RWPE1 (cell line): ENCODE measurements at regions not wholly inside any gene's neighbourhood (a gene's known extent, or its start where the extent isn't known, plus 50 kb on each side); places are given as distances from the start of the nearest gene placed in this dataset.

Experiments
- CTCF ChIA-PET: fragments of 350-600 bp; sonication (Branson Sonifier 250); formaldehyde crosslinking; extraction: SDS; loops from one replicate; lab custom pipeline; 2021; lab: Yijun Ruan, JAX
- POLR2A ChIA-PET: fragments of 400-600 bp; formaldehyde crosslinking; extraction: SDS; loops from one replicate; lab custom pipeline; 2020; ENCODE audit warnings: antibody characterized with exemption; ENCODE audit not compliant: low non-redundant PET; lab: Yijun Ruan, JAX
- DNase-seq: peaks from one replicate; pipeline ENCODE4 v3.0.0; 2012; ENCODE audit warnings: low spot score
- H3K27ac ChIP-seq: fragments of 450-650 bp; 2 replicates; pipeline ENCODE4 v1.5.1; 2017
- TF ChIP-seq, protein P1 (sequence below): fragments of 450-650 bp; conservative IDR thresholded peaks from 2 replicates; pipeline ENCODE4 v1.5.1; 2017; ENCODE audit warnings: low read depth, mild to moderate bottlenecking

DNA sequence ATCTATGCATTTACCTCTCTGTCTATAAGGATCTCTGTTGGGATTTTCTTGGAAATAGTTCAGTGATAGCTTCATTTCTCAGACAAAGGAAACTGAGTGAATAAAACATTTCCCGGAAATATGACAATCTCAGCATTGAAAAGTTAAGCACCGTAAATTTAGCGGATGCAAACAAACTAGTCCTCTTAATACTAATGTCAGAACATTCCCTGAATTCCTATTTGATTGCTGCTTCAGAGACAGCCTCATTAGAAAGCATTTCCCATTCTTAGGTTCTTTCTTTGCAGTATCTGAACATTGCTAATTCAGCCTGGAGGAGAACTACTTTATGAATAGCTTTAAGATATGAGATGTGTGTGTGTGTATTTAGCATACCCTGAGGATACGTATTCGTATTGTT lies 101.3 kb downstream of the NR2F2 start:
- CTCF ChIA-PET, result interaction anchor here (0.6 kb wide), 1 partner anchor 27 kb away, joined by 3 read pairs; no protein-coding TSS in a partner anchor
- TF ChIP-seq, protein P1, sequence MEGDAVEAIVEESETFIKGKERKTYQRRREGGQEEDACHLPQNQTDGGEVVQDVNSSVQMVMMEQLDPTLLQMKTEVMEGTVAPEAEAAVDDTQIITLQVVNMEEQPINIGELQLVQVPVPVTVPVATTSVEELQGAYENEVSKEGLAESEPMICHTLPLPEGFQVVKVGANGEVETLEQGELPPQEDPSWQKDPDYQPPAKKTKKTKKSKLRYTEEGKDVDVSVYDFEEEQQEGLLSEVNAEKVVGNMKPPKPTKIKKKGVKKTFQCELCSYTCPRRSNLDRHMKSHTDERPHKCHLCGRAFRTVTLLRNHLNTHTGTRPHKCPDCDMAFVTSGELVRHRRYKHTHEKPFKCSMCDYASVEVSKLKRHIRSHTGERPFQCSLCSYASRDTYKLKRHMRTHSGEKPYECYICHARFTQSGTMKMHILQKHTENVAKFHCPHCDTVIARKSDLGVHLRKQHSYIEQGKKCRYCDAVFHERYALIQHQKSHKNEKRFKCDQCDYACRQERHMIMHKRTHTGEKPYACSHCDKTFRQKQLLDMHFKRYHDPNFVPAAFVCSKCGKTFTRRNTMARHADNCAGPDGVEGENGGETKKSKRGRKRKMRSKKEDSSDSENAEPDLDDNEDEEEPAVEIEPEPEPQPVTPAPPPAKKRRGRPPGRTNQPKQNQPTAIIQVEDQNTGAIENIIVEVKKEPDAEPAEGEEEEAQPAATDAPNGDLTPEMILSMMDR, result no peak
- no peak overlapping the region for H3K27ac ChIP-seq
- DNase-seq, result no peak
- POLR2A ChIA-PET, result no interaction called here

GRCh38 chr15:96435022-96435421 lies 104.5 kb downstream of the NR2F2 start:
- CTCF ChIA-PET, result no interaction called here
- TF ChIP-seq, protein P1, result no peak
- POLR2A ChIA-PET, result no interaction called here
- no peak overlapping the region for H3K27ac ChIP-seq
- no peak for DNase-seq

DNA sequence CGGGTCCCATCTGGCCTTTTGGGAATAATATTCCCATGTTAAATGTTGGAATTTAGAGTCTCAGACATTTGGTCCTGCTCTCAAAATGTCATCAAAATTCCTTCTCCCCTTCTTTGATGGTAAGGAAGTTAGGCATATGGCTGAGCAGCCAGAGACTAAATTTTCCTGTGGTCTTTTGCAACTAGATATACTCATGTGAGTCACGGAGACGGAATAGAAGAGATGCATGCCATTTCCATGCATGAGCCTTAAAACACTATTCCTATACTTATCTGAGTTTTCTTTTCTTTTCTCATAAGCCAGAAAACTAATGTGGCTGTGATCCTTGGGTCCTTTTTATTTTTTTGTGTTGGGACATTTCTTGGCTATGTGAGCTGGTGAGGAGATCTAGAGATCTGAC lies 105.3 kb downstream of the NR2F2 start:
- no peak overlapping the region for H3K27ac ChIP-seq
- TF ChIP-seq, protein P1, result no peak
- ChIA-PET CTCF (interaction anchor here (0.6 kb wide), 1 partner anchor 609 kb away, joined by 9 read pairs; no protein-coding TSS in a partner anchor), POLR2A (no interaction called here)
- DNase-seq, result no peak

GRCh38 chr15:96440978-96441377 lies 110.5 kb downstream of the NR2F2 start:
- TF ChIP-seq, protein P1, result no peak
- ChIA-PET POLR2A (no interaction called here), CTCF (no interaction called here)
- no peak for DNase-seq
- no peak overlapping the region for H3K27ac ChIP-seq

DNA sequence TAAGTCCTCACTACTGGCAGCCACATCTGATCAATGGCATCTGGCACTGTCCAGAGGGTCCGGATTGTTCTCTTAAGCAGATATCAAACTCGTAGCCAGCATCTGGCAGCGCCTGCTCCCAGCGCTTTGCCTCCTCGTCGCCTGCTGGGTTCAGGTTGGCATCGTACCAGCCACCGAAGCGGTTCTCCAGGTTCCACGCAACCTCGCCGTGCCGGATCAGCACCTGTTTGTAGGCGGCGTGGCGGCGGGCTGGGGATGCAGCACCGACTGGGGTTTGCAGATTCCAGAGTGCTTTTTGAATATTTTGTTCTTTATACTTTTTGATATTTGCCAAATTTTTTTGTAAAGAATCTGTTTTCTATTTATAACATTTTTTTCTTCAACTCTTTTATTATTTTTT lies 111.6 kb downstream of the NR2F2 start:
- no peak for DNase-seq
- CTCF ChIA-PET, result interaction anchor here (0.7 kb wide), 1 partner anchor 359 kb away, joined by 3 read pairs; no protein-coding TSS in a partner anchor
- POLR2A ChIA-PET, result no interaction called here
- TF ChIP-seq, protein P1, result no peak
- no peak overlapping the region for H3K27ac ChIP-seq

DNA sequence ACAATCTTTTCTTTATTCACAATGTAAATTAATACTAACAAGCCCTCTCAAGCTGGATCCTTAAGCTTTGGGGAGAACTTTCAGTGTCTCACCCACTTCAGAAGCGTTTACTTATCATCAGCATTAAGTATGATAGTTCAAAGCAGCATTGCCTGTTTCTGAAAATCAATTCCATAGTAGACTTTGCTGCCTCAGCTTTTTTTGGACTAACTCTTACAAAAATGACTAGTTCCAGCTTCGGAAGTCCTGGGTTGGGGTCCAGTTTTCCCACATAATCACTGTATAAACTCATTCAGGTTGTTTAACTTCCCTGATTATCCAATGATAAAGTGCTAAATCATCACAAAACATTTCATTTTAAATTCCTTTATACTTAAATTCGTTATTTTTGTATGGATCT lies 114.4 kb downstream of the NR2F2 start:
- CTCF ChIA-PET, result interaction anchor here (0.6 kb wide), 1 partner anchor 13 kb away, joined by 4 read pairs; no protein-coding TSS in a partner anchor
- DNase-seq, result no peak
- no peak overlapping the region for H3K27ac ChIP-seq
- TF ChIP-seq, protein P1, result no peak
- POLR2A ChIA-PET, result no interaction called here

DNA sequence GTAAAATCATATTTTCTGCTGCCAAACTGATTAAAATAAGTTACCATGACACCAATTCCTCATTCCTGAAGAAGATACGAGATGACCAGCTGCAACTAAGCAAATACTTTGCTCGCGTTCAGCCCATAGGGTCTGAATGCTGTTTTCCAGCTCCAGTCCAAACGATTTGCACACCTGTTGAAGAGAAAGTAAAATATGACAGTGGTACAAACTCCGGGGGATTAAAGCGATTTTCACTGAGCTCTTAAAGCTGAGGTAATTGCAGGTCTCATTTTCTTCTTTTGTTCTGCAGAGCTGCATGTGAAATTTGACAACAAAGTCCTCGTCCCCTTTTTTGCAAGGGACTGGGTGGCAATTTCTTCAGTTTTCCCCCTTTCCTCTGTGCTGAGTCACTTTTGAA lies 118.4 kb downstream of the NR2F2 start:
- CTCF ChIA-PET, result interaction anchor here (0.6 kb wide), 1 partner anchor 9 kb away, joined by 4 read pairs; no protein-coding TSS in a partner anchor
- TF ChIP-seq, protein P1, result no peak
- POLR2A ChIA-PET, result interaction anchor here (0.6 kb wide), 1 partner anchor 19 kb away, joined by 6 read pairs; no protein-coding TSS in a partner anchor
- no peak for DNase-seq
- no peak overlapping the region for H3K27ac ChIP-seq
